HG03457 (cell line): ENCODE measurements at regions not wholly inside any gene's neighbourhood (a gene's known extent, or its start where the extent isn't known, plus 50 kb on each side); places are given as distances from the start of the nearest gene placed in this dataset.

ENCODE experiments used
- ATAC-seq: cut with Tn5 transposase; IDR thresholded peaks from one replicate; pipeline ENCODE4 v1.9.1; 2021; ENCODE audit warnings: moderate number of reproducible peaks; ENCODE audit not compliant: unreplicated experiment

DNA sequence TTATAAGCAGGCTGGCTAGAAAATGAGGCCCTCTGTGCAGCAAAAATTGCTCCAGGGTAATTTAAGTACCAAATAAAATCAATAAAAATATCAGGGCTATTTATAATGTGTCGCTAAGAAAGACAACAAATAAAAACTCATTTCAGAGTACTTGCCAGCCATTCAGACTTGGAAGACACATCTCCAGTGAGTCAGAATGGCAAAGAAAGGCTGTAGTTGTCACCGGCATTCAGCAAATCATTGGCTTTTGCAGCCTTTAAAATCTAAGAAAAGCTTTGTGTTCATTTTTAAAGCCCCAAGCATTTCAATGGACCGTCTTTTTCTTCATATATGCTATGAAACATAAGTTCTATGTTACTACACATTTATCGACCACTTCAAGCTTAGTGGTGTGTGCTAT is 141.1 kb upstream of the HNMT start:
- no peak for ATAC-seq

DNA sequence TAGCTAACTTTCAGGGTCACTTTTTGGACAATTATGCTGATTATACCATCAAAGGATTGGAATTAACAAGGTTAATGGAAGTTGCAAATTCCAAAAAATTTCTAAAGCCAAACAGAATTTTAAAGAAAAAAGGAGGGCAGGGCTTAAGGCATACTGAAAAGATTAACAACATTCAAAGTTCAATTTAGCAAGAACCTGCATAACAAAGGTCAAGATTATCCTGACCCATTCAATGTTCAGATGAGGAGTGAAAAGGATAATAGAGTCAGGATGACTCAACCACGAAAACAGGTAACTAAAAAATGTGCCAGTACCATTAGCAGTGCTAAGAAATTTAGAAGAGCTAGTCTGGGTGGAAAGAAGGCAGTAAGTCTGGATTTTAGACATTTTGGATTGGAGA is 139.8 kb upstream of the HNMT start:
- no peak for ATAC-seq

- peak; percentile 98 for ATAC-seq
Measured at GRCh38 chr2:137826373-137827372, 137.6 kb upstream of the HNMT start.

DNA sequence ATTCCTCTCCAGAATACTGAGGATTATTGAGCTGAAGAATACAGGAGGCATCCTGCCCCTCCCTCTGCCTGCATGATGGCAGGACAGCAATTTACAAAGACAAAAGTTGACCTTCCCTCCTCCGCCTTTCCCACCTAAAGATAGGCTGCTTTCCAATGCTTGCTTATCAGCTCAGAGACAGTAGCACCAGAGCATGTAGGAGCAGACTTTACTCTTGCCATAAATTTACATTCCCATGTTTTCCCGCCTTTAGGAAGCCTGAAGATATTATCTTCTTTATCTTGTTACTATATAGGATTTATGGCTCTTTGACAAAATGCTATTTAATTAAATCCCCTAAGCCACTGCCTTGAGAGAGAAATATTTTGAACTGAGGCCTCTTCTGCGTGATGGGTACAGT is 135.6 kb upstream of the HNMT start:
- ATAC-seq, result no peak

GRCh38 chr2:137829251-137829650 is 135.0 kb upstream of the HNMT start:
- no peak for ATAC-seq

- no peak for ATAC-seq
Measured at GRCh38 chr2:137834760-137835379, 129.4 kb upstream of the HNMT start.

GRCh38 chr2:137836671-137837070 is 127.6 kb upstream of the HNMT start:
- no peak for ATAC-seq

DNA sequence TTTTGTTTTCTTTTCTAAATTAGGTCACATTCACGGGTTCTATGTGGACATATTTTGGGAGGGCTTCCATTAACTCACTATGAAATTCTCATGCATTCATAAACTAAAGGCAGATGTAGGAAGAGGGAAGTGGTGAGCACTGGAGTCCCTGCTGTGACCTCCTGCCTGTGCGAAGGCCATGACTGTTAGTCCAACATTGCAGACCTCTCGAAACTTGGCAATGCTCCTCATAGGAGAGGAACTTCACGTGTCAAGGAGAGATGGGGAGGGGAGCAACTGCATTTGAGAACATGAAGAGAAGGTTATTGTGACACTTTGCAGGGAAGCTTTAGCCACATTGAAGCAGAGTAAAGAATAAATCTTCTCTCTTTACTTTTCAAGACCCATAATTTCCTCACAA is 126.4 kb upstream of the HNMT start:
- no peak for ATAC-seq

DNA sequence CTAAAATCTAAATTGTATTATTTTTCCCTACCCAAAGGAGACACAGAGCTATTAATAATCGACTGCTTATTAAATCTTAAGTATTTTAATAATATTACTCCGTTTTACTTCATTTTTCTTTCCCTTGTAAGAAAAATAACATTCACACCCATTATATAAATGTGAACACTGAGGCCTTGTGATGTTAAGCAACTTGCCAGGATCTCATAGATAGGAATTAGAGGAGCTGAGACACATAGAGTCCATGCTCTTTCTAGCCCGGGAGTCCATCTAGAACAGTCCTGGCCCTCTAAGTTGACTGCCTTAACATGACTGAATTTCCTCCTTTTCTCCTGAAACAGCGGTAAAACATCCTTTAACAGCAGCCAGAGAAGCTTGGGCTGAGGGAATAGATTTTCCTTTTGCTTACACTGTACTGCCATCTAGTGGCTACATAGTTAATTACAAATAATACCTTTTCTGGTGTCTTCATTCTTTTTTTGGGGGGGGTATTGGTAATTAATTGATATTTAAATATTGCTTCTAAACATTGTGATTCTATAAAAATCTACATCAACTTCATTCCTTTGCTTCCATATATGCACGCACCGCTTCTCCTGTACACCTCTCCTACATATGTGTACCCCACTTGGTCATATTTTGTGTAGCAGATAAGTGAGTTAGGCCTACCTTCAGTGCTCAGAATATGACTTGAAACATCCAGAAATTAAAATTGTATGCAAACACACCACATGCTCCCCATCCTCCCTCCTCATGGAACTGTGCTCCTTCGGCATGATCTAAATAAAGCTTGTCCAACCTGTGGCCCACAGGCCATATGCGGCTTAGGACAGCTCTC is 125.8 kb upstream of the HNMT start:
- ATAC-seq, result no peak

DNA sequence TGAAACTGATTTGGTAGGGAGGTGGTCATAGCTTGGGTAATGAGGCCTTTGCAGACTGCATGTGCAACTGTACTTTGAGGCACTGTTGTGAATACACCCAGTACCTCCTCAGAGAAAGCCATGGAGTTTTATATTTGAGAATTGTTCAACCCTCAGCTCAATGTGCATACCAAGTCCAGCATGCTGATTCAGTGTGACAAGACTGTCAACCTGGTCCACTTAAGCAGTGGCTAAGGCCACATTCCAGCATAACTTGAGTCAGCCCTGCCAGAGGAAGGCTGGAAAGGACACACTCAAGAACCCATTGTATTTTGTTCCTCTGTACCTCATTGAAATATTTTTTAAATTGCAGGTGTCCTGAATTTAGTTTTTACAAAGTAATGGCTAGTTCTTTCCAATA is 121.8 kb upstream of the HNMT start:
- ATAC-seq, result no peak

- ATAC-seq, result no peak
Measured at GRCh38 chr2:137842952-137843351, 121.3 kb upstream of the HNMT start.

- no peak for ATAC-seq
Measured at GRCh38 chr2:137845422-137845821, 118.9 kb upstream of the HNMT start.

DNA sequence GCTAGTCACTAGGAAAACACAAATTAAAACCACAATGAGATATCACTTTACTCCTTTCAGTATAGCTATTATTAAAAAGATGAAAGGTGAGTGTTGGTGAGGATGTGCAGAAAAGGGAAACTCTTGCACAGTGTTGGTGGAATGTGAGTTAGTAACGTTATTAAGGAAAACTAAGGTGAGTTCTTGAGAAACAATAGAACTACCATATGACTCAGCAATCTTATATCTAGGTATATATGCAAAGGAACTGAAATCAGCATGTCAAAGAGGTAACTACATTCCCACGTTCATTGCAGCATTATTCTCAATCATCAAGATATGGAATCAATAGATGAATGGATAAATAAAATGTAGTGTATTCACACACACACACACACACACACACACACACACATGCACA is 117.3 kb upstream of the HNMT start:
- ATAC-seq, result no peak

DNA sequence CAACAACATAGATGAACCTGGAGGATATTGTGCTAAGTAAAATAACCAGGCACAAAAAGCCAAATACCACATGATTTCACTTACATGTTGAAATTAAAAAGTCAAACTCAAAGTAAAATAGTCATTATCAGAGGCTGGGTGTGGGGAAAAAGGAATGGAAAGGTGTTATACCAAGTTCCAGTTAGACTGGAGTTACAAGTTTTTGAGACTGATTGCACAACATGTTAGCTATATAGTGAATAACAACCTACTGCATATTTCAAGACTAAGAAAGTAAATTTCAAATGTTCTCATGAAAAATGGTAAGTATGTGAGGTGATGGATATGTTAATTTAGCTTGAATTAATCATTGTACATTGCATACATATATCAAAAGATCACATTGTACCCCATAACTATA is 116.8 kb upstream of the HNMT start:
- ATAC-seq, result no peak

DNA sequence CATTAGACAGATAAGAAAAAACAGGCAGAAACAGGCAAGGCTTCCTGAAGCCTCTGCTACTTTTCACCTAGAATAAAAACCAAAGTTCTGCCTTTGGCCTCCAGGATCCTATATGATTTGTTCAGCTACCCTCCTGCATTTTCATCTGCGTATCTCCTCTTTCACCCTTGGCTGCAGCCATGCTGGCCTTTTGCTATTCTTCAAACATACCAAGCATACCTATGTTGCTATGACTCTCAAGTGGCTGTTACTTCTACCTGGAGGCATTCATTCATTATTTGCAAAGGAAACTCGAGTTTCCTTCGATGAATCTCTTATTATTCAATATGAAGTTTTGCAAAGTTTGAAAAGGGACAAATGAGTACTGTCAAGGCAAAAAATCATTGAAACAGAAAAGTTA is 106.4 kb upstream of the HNMT start:
- ATAC-seq, result no peak

DNA sequence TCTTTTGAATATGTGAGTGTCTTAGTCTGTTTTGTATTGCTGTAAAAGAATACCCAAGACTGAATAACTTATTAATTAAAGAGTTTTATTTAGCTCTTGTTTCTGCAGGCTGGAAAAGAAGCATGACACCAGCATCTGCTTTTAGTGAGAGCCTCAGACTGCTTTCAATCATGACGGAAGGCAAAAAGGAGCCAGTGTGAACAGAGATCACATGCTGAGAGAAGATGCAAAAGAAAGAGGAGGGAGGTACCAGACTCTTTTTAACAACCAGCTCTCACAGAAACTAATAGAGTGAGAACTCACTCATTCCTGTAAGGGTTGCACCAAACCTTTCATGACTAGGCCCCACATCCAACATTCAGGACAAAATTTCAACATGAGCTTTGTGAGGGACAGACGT is 101.6 kb upstream of the HNMT start:
- no peak for ATAC-seq

DNA sequence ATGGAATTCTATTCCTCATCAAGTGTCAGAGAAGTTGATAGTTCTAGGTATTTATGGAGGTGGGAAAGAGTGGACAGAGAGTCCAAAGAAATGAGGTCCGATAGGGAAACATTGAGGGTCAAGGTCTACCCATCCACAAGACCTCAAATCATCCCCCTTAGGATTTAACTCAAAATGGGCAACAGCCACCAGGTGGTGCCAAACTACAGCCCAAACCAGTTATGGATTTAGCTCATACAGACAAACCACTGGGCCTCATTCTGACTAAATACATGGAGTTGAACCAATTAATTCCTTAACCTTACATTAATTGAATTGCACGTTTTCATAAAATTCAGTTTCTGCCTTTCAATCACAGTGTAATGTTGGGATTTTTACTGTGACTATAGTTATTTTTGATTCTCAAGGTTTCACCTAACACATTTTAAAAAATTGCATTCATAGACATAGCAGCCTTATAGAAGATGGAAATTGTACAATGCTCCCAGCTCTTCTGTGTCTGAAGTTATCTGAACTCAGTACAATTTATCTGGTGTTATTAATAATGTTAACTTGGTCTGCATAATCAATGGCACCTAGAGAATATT is 98.2 kb upstream of the HNMT start:
- ATAC-seq, result peak; percentile 52

- peak; percentile 82 for ATAC-seq
Measured at GRCh38 chr2:137870682-137871081, 93.6 kb upstream of the HNMT start.

DNA sequence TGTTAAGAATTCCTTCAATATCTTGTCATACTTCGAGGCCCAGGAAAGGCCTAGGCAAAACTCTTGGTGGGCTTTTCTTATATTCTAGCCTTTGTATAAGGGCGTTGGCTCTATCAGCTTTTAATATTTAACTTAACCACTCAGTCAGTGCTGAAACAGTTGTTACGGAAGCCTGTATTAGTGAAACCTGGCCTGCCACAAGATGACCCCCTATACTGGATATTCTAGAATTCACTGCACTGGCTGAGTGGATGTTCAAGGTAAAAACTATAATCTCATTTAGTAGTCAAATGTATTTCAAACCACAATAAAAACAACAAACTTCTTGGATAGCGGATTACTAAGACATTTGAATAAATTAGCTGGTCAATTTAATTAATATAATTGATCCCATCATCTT is 91.7 kb upstream of the HNMT start:
- no peak for ATAC-seq

- no peak for ATAC-seq
Measured at GRCh38 chr2:137873536-137874244, 90.6 kb upstream of the HNMT start.
